Uterus (tissue), 3 donors: ENCODE measurements at regions not wholly inside any gene's neighbourhood (a gene's known extent, or its start where the extent isn't known, plus 50 kb on each side); places are given as distances from the start of the nearest gene placed in this dataset.

Experiments
- DNase-seq, 2 donors: peaks; one replicate each; pipeline ENCODE4 v3.0.0-alpha.2; 2019 to 2020
- H3K27ac ChIP-seq, 2 donors: fragments of 200-600 bp; sonication (generic); 1 replicate in 1 of 2; 2 replicates in 1 of 2; pipeline ENCODE4 v1.5.1; 2016 to 2018
- H3K27me3 ChIP-seq, 2 donors: fragments of 200-600 bp; sonication (generic); one replicate each; pipeline ENCODE4 v1.5.1; 2018 to 2019; ENCODE audit warnings: control low read depth in 1 of 2
- H3K36me3 ChIP-seq, 2 donors: fragments of 200-600 bp; sonication (generic); one replicate each; pipeline ENCODE4 v1.5.1; 2019; ENCODE audit warnings: control low read depth in 1 of 2
- H3K4me1 ChIP-seq, 2 donors: fragments of 200-600 bp; sonication (generic); one replicate each; pipeline ENCODE4 v1.5.1; 2018 to 2019; ENCODE audit warnings: control low read depth in 1 of 2
- H3K4me3 ChIP-seq, 2 donors: fragments of 200-600 bp; sonication (generic); 1 replicate in 1 of 2; 2 replicates in 1 of 2; pipeline ENCODE4 v1.5.1; 2018 to 2019; ENCODE audit warnings: mild to moderate bottlenecking in 1 of 2
- H3K9me3 ChIP-seq, 2 donors: fragments of 200-600 bp; sonication (generic); one replicate each; pipeline ENCODE4 v1.5.1; 2019; ENCODE audit warnings: control low read depth in 1 of 2
- CTCF ChIP-seq, 4 experiments: fragments of 200-600 bp in 2 of 4; fragments of 450-650 bp in 2 of 4; sonication (generic) in 2 of 4; IDR thresholded peaks; one replicate each; pipeline ENCODE4 v1.5.1; 2016 to 2019; ENCODE audit warnings: antibody characterized with exemption in 4 of 4, mild to moderate bottlenecking in 2 of 4, moderate library complexity in 1 of 4
- POLR2A ChIP-seq, 2 donors: fragments of 450-650 bp; IDR thresholded peaks; one replicate each; pipeline ENCODE4 v1.6.1; 2016; ENCODE audit warnings: antibody characterized with exemption in 2 of 2, mild to moderate bottlenecking in 1 of 2, moderate library complexity in 1 of 2
- intact Hi-C: fragments of 100-400 bp; cut with DNase I; formaldehyde crosslinking; loops from one replicate; pipeline ENCODE4 v1.15.1; 2023; ENCODE audit warnings: low total_unique reads
- donor health status: DM: yes; HTN: yes; CAD: no.

- TF ChIP-seq POLR2A (IDR thresholded peaks at IDR 0.05) (no peak), CTCF (IDR thresholded peaks at IDR 0.05) (no peak)
- intact Hi-C loops, result no loop called here
- DNase-seq, result no peak
Observed at GRCh38 chr7:10156972-10157371, 816.7 kb upstream of the PHF14 start.

GRCh38 chr7:10181996-10182395 lies 791.7 kb upstream of the PHF14 start:
- no peak overlapping the region for H3K4me3 ChIP-seq
- H3K27me3 ChIP-seq, result no peaks in the 10 kb centered on the region
- H3K27ac ChIP-seq, result no peak overlapping the region
- no peaks in the 10 kb centered on the region for H3K9me3 ChIP-seq
- H3K36me3 ChIP-seq, result no peaks in the 10 kb centered on the region
- no peaks in the 10 kb centered on the region for H3K4me1 ChIP-seq
- no peak for TF ChIP-seq CTCF (IDR thresholded peaks at IDR 0.05)
- TF ChIP-seq POLR2A (IDR thresholded peaks at IDR 0.05), result no peak
- no peak for DNase-seq
- intact Hi-C loops, result no loop called here

More at GRCh38 chr7:10156972-10157371, 816.7 kb upstream of the PHF14 start:
- Histone ChIP-seq H3K27ac (no peak overlapping the region), H3K9me3 (no peaks in the 10 kb centered on the region), H3K4me1 (no peaks in the 10 kb centered on the region), H3K4me3 (no peak overlapping the region), H3K27me3 (no peaks in the 10 kb centered on the region), H3K36me3 (no peaks in the 10 kb centered on the region)

- Histone ChIP-seq H3K9me3 (no peaks in the 10 kb centered on the region), H3K4me3 (no peak overlapping the region), H3K27me3 (no peaks in the 10 kb centered on the region), H3K27ac (no peak overlapping the region), H3K36me3 (no peaks in the 10 kb centered on the region), H3K4me1 (no peaks in the 10 kb centered on the region)
- intact Hi-C loops, result no loop called here
- no peak for TF ChIP-seq CTCF (IDR thresholded peaks at IDR 0.05)
- TF ChIP-seq POLR2A (IDR thresholded peaks at IDR 0.05), result no peak
- DNase-seq, result no peak
Observed at GRCh38 chr7:10192074-10192473, 781.6 kb upstream of the PHF14 start.

- Histone ChIP-seq H3K27ac (no peak overlapping the region), H3K4me1 (no peaks in the 10 kb centered on the region), H3K27me3 (no peaks in the 10 kb centered on the region), H3K36me3 (no peaks in the 10 kb centered on the region), H3K4me3 (no peak overlapping the region), H3K9me3 (no peaks in the 10 kb centered on the region)
- TF ChIP-seq CTCF (IDR thresholded peaks at IDR 0.05), result no peak
- no peak for TF ChIP-seq POLR2A (IDR thresholded peaks at IDR 0.05)
- intact Hi-C loops, result no loop called here
- DNase-seq, result no peak
Observed at GRCh38 chr7:10205696-10206095, 768.0 kb upstream of the PHF14 start.

- Histone ChIP-seq H3K4me1 (no peaks in the 10 kb centered on the region), H3K27me3 (no peaks in the 10 kb centered on the region), H3K36me3 (no peaks in the 10 kb centered on the region), H3K9me3 (no peaks in the 10 kb centered on the region), H3K4me3 (no peak overlapping the region), H3K27ac (no peak overlapping the region)
- intact Hi-C loops, result no loop called here
- TF ChIP-seq POLR2A (IDR thresholded peaks at IDR 0.05), result no peak
- TF ChIP-seq CTCF (IDR thresholded peaks at IDR 0.05), result no peak
- no peak for DNase-seq
Observed at GRCh38 chr7:10210000-10210399, 763.7 kb upstream of the PHF14 start.
